NCI-H1930 (cell line): ENCODE measurements at regions not wholly inside any gene's neighbourhood (a gene's known extent, or its start where the extent isn't known, plus 50 kb on each side); places are given as distances from the start of the nearest gene placed in this dataset.
"Not testable (repeated sequence)": the region's sequence is repeated elsewhere in the genome, so short reads cannot be mapped to it uniquely, and the experiment has no call there.

Experiments used
- DNase-seq, 2 experiments: peaks; one replicate each; lab custom pipeline; 2025; lab: John Stamatoyannopoulos, UW

- no peak for DNase-seq
Measured at GRCh38 chr7:86592185-86592584, 51.5 kb upstream of the GRM3 start.

DNA sequence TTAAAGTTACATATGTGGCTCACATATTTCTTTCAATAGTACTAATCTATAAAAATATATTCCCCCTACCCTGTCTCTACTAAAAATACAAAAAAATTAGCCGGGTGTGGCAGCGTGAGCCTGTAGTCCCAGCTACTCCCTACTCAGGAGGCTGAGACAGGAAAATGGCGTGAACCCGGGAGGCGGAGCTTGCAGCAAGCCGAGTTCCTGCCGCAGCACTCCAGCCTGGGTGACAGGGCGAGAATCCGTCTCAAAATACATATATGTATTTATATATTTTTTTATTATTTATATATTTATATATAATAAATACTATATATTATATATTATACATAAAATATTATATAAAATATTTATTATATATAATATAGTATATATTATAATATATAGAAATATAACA is 69.7 kb upstream of the GRM3 start:
- DNase-seq, result no peak

GRCh38 chr7:86558680-86559501 is 84.8 kb upstream of the GRM3 start:
- peak; percentile 24 to 78 for DNase-seq

- DNase-seq, result no peak
Measured at GRCh38 chr7:86534641-86535040, 109.1 kb upstream of the GRM3 start.

GRCh38 chr7:86504229-86504628 is 139.5 kb upstream of the GRM3 start:
- no peak for DNase-seq

DNA sequence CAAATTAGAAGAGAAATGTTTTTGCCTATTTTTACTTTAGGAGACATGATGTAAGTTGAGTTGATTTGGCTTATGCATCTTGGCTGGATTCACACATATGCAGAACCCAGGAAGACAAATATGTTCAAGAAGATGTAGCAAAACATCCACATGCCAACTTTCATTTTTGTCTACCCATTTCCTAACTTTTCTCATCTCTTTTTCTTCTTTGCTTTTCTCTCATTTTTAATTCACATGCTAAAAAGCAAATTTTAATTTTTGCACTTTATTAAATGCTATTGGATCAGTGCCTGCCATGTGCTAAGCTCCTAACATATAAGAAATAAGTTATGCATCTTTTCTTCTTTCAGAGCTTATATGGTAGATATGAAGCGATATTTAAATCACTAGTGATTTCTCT is 143.7 kb upstream of the GRM3 start:
- no peak for DNase-seq

- no peak for DNase-seq
Measured at GRCh38 chr7:86485827-86486226, 157.9 kb upstream of the GRM3 start.

GRCh38 chr7:86479144-86479543 is 164.6 kb upstream of the GRM3 start:
- DNase-seq, result no peak

DNA sequence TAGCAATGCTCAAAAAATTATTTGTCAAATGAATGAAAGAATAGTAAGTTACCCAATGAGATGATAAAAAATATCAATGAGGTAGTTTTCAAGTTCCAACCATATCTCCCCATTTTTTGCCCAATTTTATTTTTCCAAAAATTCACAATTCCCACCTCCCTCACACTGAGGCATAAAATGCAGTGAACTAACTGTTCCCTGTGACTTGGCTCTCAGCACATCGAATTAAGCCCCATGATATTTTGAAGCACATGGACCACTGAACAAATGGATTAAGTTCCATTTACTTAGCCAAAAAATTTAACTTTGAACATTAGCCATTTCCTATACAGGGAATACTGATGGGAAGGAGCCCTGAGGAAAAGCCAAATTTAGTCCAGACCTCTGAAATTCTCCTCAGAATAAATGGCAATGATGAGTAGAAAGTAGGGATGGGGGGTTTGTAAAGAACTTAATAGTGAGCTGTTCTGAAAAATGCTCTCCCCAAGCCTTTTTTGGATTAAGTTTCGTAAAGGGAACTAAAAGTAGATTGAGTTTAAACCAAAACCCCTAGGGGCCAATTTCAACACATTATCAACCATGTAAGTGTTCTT is 166.3 kb upstream of the GRM3 start:
- no peak for DNase-seq

GRCh38 chr7:86470763-86471162 is 172.9 kb upstream of the GRM3 start:
- DNase-seq, result no peak

GRCh38 chr7:86469680-86470295 is 173.9 kb upstream of the GRM3 start:
- peak; percentile 64 to 83 for DNase-seq

DNA sequence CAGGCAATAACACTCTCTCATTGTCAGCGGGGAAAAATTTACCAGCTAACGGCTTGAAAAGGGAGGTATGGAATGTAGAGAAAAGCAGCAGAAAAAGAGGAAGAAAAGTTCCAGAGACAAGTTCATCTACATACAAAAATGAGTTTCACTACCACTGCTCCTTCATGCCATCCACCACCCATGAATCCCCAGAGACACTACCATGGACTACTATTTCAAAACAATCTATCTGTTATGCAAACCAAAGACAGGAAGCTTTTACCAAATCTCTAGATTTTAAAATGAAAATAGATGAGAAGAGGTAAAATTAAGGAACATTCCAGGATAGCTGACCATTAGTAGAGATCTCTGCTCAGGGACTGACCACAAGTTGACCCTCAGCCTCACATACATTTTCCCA is 189.0 kb upstream of the GRM3 start:
- no peak for DNase-seq

- DNase-seq, result no peak
Measured at GRCh38 chr7:86453454-86453853, 190.3 kb upstream of the GRM3 start.

DNA sequence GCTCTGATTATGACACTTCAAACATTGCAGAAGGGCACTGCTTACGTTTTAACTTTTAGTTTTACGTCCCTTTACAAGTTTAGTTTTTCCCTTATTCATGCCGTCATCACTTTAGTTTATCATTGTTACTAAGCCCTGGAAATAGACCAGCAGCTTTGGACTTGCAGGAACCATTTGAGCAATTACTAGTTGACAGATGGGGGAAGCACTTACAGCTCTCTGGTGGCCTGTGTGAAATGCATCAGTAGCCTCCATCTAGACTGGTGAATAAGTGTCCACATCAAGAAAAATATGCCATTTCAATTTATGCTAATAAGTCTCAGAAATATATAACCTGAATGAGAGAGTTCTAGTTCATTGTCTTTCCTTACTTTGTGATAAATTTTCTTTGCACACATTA is 194.9 kb upstream of the GRM3 start:
- no peak for DNase-seq

- no peak for DNase-seq
Measured at GRCh38 chr7:86445285-86445684, 198.4 kb upstream of the GRM3 start.

DNA sequence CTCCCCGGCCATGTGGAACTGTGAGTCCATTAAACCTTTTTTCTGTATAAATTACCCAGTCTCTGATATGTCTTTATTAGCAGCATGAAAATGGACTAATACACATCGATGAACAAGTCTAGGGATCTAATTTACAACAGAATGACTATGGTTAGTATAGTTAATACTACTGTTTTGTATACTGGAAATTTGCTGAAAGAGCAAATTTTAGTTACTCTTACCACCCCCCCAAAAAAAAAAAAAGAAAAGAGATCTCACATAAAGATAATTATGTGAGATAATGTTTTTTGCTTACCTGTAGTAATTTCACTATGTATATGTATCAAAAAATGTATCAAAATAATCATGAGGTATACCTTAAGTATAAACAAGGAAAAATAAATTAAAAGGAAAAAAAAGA is 199.5 kb upstream of the GRM3 start:
- no peak for DNase-seq

- DNase-seq, result peak in 1 of 2 experiments; percentile 17
Measured at GRCh38 chr7:86440420-86440819, 203.3 kb upstream of the GRM3 start.

DNA sequence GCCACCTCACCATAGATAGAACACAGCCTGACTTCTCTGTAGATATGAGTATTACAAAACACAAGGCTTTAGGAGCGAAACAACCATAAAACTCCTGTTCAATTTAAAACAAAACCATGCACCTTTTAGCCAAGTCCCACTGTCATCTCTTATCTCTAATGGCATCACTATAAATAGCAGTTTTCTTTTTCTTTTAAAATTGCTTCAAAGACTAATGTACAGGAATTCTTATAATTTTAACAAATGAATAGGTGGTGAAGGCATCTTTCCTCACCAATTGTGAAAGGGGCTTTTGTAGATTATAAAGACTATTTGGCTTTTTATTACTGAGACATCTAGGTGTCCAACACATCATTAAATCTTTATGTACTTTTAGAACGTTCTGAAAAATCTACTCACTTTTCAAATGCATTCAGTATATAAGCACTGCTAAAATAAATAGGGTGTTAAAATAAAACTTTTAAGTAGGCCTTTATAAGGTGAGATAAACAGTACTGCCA is 205.7 kb upstream of the GRM3 start:
- DNase-seq, result no peak

GRCh38 chr7:86431761-86432160 is 211.9 kb upstream of the GRM3 start:
- no peak for DNase-seq

DNA sequence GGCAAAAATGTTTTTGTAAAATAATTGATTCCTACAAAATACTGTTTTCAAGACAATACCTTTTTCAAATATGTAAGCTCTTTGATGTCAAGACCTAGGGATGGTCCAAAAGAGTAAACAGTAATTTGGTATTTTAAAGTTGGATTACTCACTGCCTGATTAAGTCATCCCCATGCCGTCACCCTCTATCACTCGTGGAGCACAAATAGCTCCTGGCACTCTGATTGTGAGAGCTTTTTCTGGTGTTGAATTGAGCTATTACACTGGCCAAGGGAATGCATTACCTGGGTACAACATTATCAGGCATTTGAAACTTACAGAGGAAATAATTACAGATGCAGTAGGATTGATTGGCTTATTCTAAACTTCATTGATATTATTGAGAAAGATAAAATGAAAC is 231.9 kb upstream of the GRM3 start:
- DNase-seq, result no peak

GRCh38 chr7:86407291-86407690 is 236.4 kb upstream of the GRM3 start:
- no peak for DNase-seq

DNA sequence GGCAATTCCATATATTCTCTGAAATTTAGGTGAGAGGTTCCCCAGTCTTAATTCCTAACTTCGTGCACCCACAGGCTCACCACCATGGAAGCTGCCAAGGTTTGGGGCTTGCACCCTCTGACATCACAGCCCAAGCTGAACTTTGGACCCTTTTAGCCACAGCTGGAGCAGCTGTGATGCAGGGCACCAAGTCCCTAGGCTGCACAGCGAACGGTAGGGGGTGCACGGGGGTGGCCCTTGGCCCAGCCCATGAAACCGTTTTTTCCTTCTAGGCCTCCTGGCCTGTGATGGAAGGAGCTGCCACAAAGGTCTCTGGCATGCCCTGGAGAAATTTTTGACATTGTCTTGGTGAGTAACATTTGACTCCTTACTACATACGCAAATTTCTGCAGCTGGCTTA is 251.9 kb upstream of the GRM3 start:
- no peak for DNase-seq

GRCh38 chr7:86375602-86376001 is 268.1 kb upstream of the GRM3 start:
- not testable (repeated sequence) for DNase-seq
